OCI-LY1 (cell line): ENCODE measurements at regions not wholly inside any gene's neighbourhood (a gene's known extent, or its start where the extent isn't known, plus 50 kb on each side); places are given as distances from the start of the nearest gene placed in this dataset.

Source experiments
- H2AFZ ChIP-seq: fragments of 200-600 bp; sonication (generic), shearing (Covaris generic); 2 replicates; pipeline ENCODE4 v1.6.0; 2014; ENCODE audit warnings: antibody characterized with exemption, mild to moderate bottlenecking, low read length
- H3F3A ChIP-seq: fragments of 200-600 bp; sonication (generic), shearing (Covaris generic); 2 replicates; pipeline ENCODE4 v1.6.0; 2014; ENCODE audit warnings: mild to moderate bottlenecking, antibody characterized with exemption, low read length, moderate library complexity; ENCODE audit not compliant: insufficient read depth
- H3K27ac ChIP-seq: fragments of 200-600 bp; sonication (generic); 2 replicates; pipeline ENCODE4 v1.5.1; 2014; ENCODE audit warnings: low read length, mixed run types, mild to moderate bottlenecking, low read depth; ENCODE audit not compliant: poor library complexity, severe bottlenecking
- H3K27me3 ChIP-seq: fragments of 200-600 bp; sonication (generic); 2 replicates; pipeline ENCODE4 v1.6.0; 2014; ENCODE audit warnings: antibody characterized with exemption, mild to moderate bottlenecking, low read length, moderate library complexity; ENCODE audit not compliant: insufficient read depth
- H3K36me3 ChIP-seq: fragments of 200-600 bp; sonication (generic); 2 replicates; pipeline ENCODE4 v1.6.1; 2014; ENCODE audit warnings: mild to moderate bottlenecking, antibody characterized with exemption, low read length, moderate library complexity, mixed read lengths; ENCODE audit not compliant: insufficient read depth
- H3K4me1 ChIP-seq: fragments of 200-600 bp; sonication (generic); 2 replicates; pipeline ENCODE4 v1.5.1; 2014; ENCODE audit warnings: mild to moderate bottlenecking, low read length, moderate library complexity; ENCODE audit not compliant: insufficient read depth, severe bottlenecking
- H3K4me2 ChIP-seq: fragments of 200-600 bp; sonication (generic), shearing (Covaris generic); 2 replicates; pipeline ENCODE4 v1.6.1; 2014; ENCODE audit warnings: low read length
- H3K4me3 ChIP-seq: fragments of 200-600 bp; sonication (generic); 2 replicates; pipeline ENCODE4 v1.5.1; 2014; ENCODE audit warnings: low read length, low read depth, mild to moderate bottlenecking, mixed read lengths; ENCODE audit not compliant: poor library complexity, severe bottlenecking
- H3K79me2 ChIP-seq: fragments of 200-600 bp; shearing (Covaris generic); 2 replicates; pipeline ENCODE4 v1.6.1; 2016; ENCODE audit warnings: mixed run types, low read length, mixed read lengths; ENCODE audit not compliant: insufficient read depth
- H3K9ac ChIP-seq: fragments of 200-600 bp; sonication (generic), shearing (Covaris generic); 2 replicates; pipeline ENCODE4 v1.6.1; 2014; ENCODE audit warnings: mild to moderate bottlenecking, low read length, mixed read lengths
- H3K9me2 ChIP-seq: fragments of 200-600 bp; sonication (generic), shearing (Covaris generic); 2 replicates; pipeline ENCODE4 v1.6.1; 2014; ENCODE audit warnings: low read depth, mild to moderate bottlenecking, low read length, mixed read lengths
- H3K9me3 ChIP-seq: fragments of 200-600 bp; shearing (Covaris generic); 2 replicates; pipeline ENCODE4 v1.6.1; 2014; ENCODE audit warnings: low read length, mixed read lengths
- H4K20me1 ChIP-seq: fragments of 200-600 bp; sonication (generic), shearing (Covaris generic); 2 replicates; pipeline ENCODE4 v1.6.0; 2016; ENCODE audit warnings: mild to moderate bottlenecking, low read length; ENCODE audit not compliant: insufficient read depth
- CTCF ChIP-seq: fragments of 200-600 bp; sonication (generic), shearing (Covaris generic); IDR thresholded peaks from 2 replicates; pipeline ENCODE4 v1.5.1; 2017; ENCODE audit warnings: mild to moderate bottlenecking, antibody characterized with exemption, low read length, moderate library complexity, mixed read lengths
- EZH2 ChIP-seq: fragments of 200-600 bp; sonication (generic), shearing (Covaris generic); IDR thresholded peaks from 2 replicates; pipeline ENCODE4 v1.8.0; 2017; ENCODE audit warnings: borderline replicate concordance, mixed run types, mild to moderate bottlenecking, antibody characterized with exemption, low read length, moderate library complexity, mixed read lengths

GRCh38 chr2:128494307-128494639 is 175.6 kb upstream of the HS6ST1 start:
- Histone ChIP-seq H4K20me1 (no peaks in the 10 kb centered on the region), H3K4me1 (no peaks in the 10 kb centered on the region), H3F3A (no peaks in the 10 kb centered on the region), H3K79me2 (no peaks in the 10 kb centered on the region), H3K9ac (no peak overlapping the region), H2AFZ (no peak overlapping the region), H3K36me3 (no peaks in the 10 kb centered on the region), H3K9me2 (no peaks in the 10 kb centered on the region), H3K27ac (no peak overlapping the region), H3K4me2 (no peak overlapping the region), H3K27me3 (no peaks in the 10 kb centered on the region), H3K4me3 (no peak overlapping the region), H3K9me3 (no peaks in the 10 kb centered on the region)
- TF ChIP-seq EZH2 (no peak), CTCF (no peak)

GRCh38 chr2:128494640-128495321 is 176.1 kb upstream of the HS6ST1 start:
- no peaks in the 10 kb centered on the region for H3F3A ChIP-seq
- no peaks in the 10 kb centered on the region for H3K4me1 ChIP-seq
- no peak overlapping the region for H3K27ac ChIP-seq
- no peaks in the 10 kb centered on the region for H3K27me3 ChIP-seq
- no peaks in the 10 kb centered on the region for H3K9me2 ChIP-seq
- no peaks in the 10 kb centered on the region for H3K9me3 ChIP-seq
- no peak overlapping the region for H3K9ac ChIP-seq
- no peak overlapping the region for H2AFZ ChIP-seq
- H3K36me3 ChIP-seq = no peaks in the 10 kb centered on the region
- no peaks in the 10 kb centered on the region for H3K79me2 ChIP-seq
- no peak overlapping the region for H3K4me3 ChIP-seq
- TF ChIP-seq CTCF = no peak
- TF ChIP-seq EZH2 = no peak
- no peak overlapping the region for H3K4me2 ChIP-seq
- H4K20me1 ChIP-seq = no peaks in the 10 kb centered on the region

GRCh38 chr2:128495996-128496547 is 177.4 kb upstream of the HS6ST1 start:
- Histone ChIP-seq H3K9me2 (no peaks in the 10 kb centered on the region), H4K20me1 (no peaks in the 10 kb centered on the region), H3K27ac (no peak overlapping the region), H3K4me1 (no peaks in the 10 kb centered on the region), H3K9ac (no peak overlapping the region), H3K36me3 (no peaks in the 10 kb centered on the region), H3K4me2 (no peak overlapping the region), H2AFZ (no peak overlapping the region), H3K4me3 (no peak overlapping the region), H3K79me2 (no peaks in the 10 kb centered on the region), H3K9me3 (no peaks in the 10 kb centered on the region), H3F3A (no peaks in the 10 kb centered on the region), H3K27me3 (no peaks in the 10 kb centered on the region; the same call in 1 of the 2 replicates)
- TF ChIP-seq EZH2 = no peak
- TF ChIP-seq CTCF = no peak
